ENCODE measurements at regions not wholly inside any gene's neighbourhood (a gene's known extent, or its start where the extent isn't known, plus 50 kb on each side); places are given as distances from the start of the nearest gene placed in this dataset.

- Histone ChIP-seq H3K9ac (ENCODE audit: low read length) (no peak overlapping the region), H3K4me3 (ENCODE audit: low read length) (no peak overlapping the region), H3K79me2 (ENCODE audit: low read length) (no peaks in the 10 kb centered on the region), H3K4me2 (ENCODE audit: low read length) (no peak overlapping the region), H2AFZ (ENCODE audit: low read depth, low read length) (no peak overlapping the region), H3K27me3 (ENCODE audit: low read depth, low read length) (no peaks in the 10 kb centered on the region), H3K9me3 (ENCODE audit: insufficient read depth, low read length) (no peaks in the 10 kb centered on the region), H3K27ac (ENCODE audit: low read length) (no peak overlapping the region), H4K20me1 (ENCODE audit: insufficient read depth, low read length) (no peaks in the 10 kb centered on the region), H3K4me1 (ENCODE audit: low read length) (no peaks in the 10 kb centered on the region), H3K36me3 (replicated peaks; ENCODE audit: low read depth, low read length) (no peaks in the 10 kb centered on the region)
- TF ChIP-seq CTCF (IDR thresholded peaks at IDR 0.05; ENCODE audit: low read depth, low read length) = no peak
- no peak for TF ChIP-seq EZH2phosphoT487 (IDR thresholded peaks at IDR 0.05; ENCODE audit: low read depth)
These were observed 206.9 kb downstream of the CAVIN4 start for GRCh38 chr9:100784755-100785154.

GRCh38 chr9:100785946-100786345, 208.1 kb downstream of the CAVIN4 start:
- no peak overlapping the region for H2AFZ ChIP-seq (ENCODE audit: low read depth, low read length)
- H3K79me2 ChIP-seq (ENCODE audit: low read length) = no peaks in the 10 kb centered on the region
- H3K9me3 ChIP-seq (ENCODE audit: insufficient read depth, low read length) = no peaks in the 10 kb centered on the region
- H3K4me2 ChIP-seq (ENCODE audit: low read length) = no peak overlapping the region
- TF ChIP-seq EZH2phosphoT487 (IDR thresholded peaks at IDR 0.05; ENCODE audit: low read depth) = no peak
- no peak for TF ChIP-seq CTCF (IDR thresholded peaks at IDR 0.05; ENCODE audit: low read depth, low read length)
- no peaks in the 10 kb centered on the region for H3K4me1 ChIP-seq (ENCODE audit: low read length)
- H3K4me3 ChIP-seq (ENCODE audit: low read length) = no peak overlapping the region
- no peaks in the 10 kb centered on the region for H4K20me1 ChIP-seq (ENCODE audit: insufficient read depth, low read length)
- no peak overlapping the region for H3K9ac ChIP-seq (ENCODE audit: low read length)
- H3K36me3 ChIP-seq (replicated peaks; ENCODE audit: low read depth, low read length) = no peaks in the 10 kb centered on the region
- no peaks in the 10 kb centered on the region for H3K27me3 ChIP-seq (ENCODE audit: low read depth, low read length)
- no peak overlapping the region for H3K27ac ChIP-seq (ENCODE audit: low read length)

GRCh38 chr9:100794738-100795269, 216.9 kb downstream of the CAVIN4 start:
- TF ChIP-seq EZH2phosphoT487 (IDR thresholded peaks at IDR 0.05; ENCODE audit: low read depth) (no peak), CTCF (IDR thresholded peaks at IDR 0.05; ENCODE audit: low read depth, low read length) (no peak)
- H4K20me1 ChIP-seq (ENCODE audit: insufficient read depth, low read length) = no peaks in the 10 kb centered on the region
- no peaks in the 10 kb centered on the region for H3K9me3 ChIP-seq (ENCODE audit: insufficient read depth, low read length)
- no peak overlapping the region for H3K27ac ChIP-seq (ENCODE audit: low read length)
- H3K4me2 ChIP-seq (ENCODE audit: low read length) = no peak overlapping the region
- H3K4me1 ChIP-seq (ENCODE audit: low read length) = no peaks in the 10 kb centered on the region
- H3K27me3 ChIP-seq (ENCODE audit: low read depth, low read length) = no peaks in the 10 kb centered on the region
- no peak overlapping the region for H3K4me3 ChIP-seq (ENCODE audit: low read length)
- no peaks in the 10 kb centered on the region for H3K79me2 ChIP-seq (ENCODE audit: low read length)
- no peaks in the 10 kb centered on the region for H3K36me3 ChIP-seq (replicated peaks; ENCODE audit: low read depth, low read length)
- H3K9ac ChIP-seq (ENCODE audit: low read length) = no peak overlapping the region
- no peak overlapping the region for H2AFZ ChIP-seq (ENCODE audit: low read depth, low read length)

GRCh38 chr9:100803956-100804355, 224.6 kb upstream of the PLPPR1 start:
- Histone ChIP-seq H4K20me1 (ENCODE audit: insufficient read depth, low read length) (no peaks in the 10 kb centered on the region), H3K27me3 (ENCODE audit: low read depth, low read length) (no peaks in the 10 kb centered on the region), H3K27ac (ENCODE audit: low read length) (no peak overlapping the region), H3K4me2 (ENCODE audit: low read length) (no peak overlapping the region), H3K79me2 (ENCODE audit: low read length) (no peaks in the 10 kb centered on the region), H3K4me1 (ENCODE audit: low read length) (no peaks in the 10 kb centered on the region), H3K9me3 (ENCODE audit: insufficient read depth, low read length) (no peaks in the 10 kb centered on the region), H3K36me3 (replicated peaks; ENCODE audit: low read depth, low read length) (no peaks in the 10 kb centered on the region), H3K9ac (ENCODE audit: low read length) (no peak overlapping the region), H3K4me3 (ENCODE audit: low read length) (no peak overlapping the region), H2AFZ (ENCODE audit: low read depth, low read length) (no peak overlapping the region)
- TF ChIP-seq EZH2phosphoT487 (IDR thresholded peaks at IDR 0.05; ENCODE audit: low read depth) (no peak), CTCF (IDR thresholded peaks at IDR 0.05; ENCODE audit: low read depth, low read length) (no peak)

Measured in OCI-LY3 (cell line).